Stimulated activated naive CD8-positive, alpha-beta T cell treated with anti-CD3 and anti-CD28 coated beads, Interleukin-15, amount 100 ng/mL, for 72 hours (primary cell): ENCODE measurements at regions not wholly inside any gene's neighbourhood (a gene's known extent, or its start where the extent isn't known, plus 50 kb on each side); places are given as distances from the start of the nearest gene placed in this dataset.
"Not testable (repeated sequence)": the region's sequence is repeated elsewhere in the genome, so short reads cannot be mapped to it uniquely, and the experiment has no call there.

Source experiments
- ATAC-seq: fragments of 150-1000 bp; cut with Tn5 transposase; 2 replicates; pipeline ENCODE4 v1.10.0; 2021; ENCODE audit warnings: mild to moderate bottlenecking, moderate library complexity
- DNase-seq, 2 donors: peaks; one replicate each; pipeline ENCODE4 v3.0.0; 2021 to 2022
- H3K27ac Mint-ChIP-seq, 2 donors: one replicate each; pipeline ENCODE4 v1.8.0; 2022; ENCODE audit warnings: mild to moderate bottlenecking in 2 of 2, mixed read lengths in 2 of 2, moderate library complexity in 2 of 2
- H3K27me3 Mint-ChIP-seq: one replicate; pipeline ENCODE4 v1.8.0; 2022; ENCODE audit warnings: mixed read lengths
- H3K4me1 Mint-ChIP-seq: one replicate; pipeline ENCODE4 v1.8.0; 2022; ENCODE audit warnings: mild to moderate bottlenecking, mixed read lengths
- H3K4me3 Mint-ChIP-seq, 2 donors: one replicate each; pipeline ENCODE4 v1.8.0; 2022; ENCODE audit warnings: mild to moderate bottlenecking in 2 of 2, mixed read lengths in 2 of 2, moderate library complexity in 1 of 2
- H3K9me3 Mint-ChIP-seq, 2 donors: one replicate each; pipeline ENCODE4 v1.8.0; 2022; ENCODE audit warnings: mixed read lengths in 2 of 2

GRCh38 chr7:149607683-149608082, 110.1 kb upstream of the ZNF746 start:
- no peak for DNase-seq
- Mint-ChIP-seq H3K27ac (no peak overlapping the region), H3K4me3 (no peak overlapping the region), H3K4me1 (peaks cover 32% of the 10 kb centered on the region), H3K27me3 (no peaks in the 10 kb centered on the region), H3K9me3 (no peaks in the 10 kb centered on the region)
- no peak for ATAC-seq

GRCh38 chr7:149606826-149607225, 109.2 kb upstream of the ZNF746 start:
- no peak for ATAC-seq
- Mint-ChIP-seq H3K27me3 (no peaks in the 10 kb centered on the region), H3K4me3 (no peak overlapping the region), H3K4me1 (peaks cover 32% of the 10 kb centered on the region), H3K9me3 (no peaks in the 10 kb centered on the region), H3K27ac (no peak overlapping the region)
- DNase-seq = no peak

GRCh38 chr7:149605696-149606095, 108.1 kb upstream of the ZNF746 start:
- peaks cover 43% of the 10 kb centered on the region for H3K4me1 Mint-ChIP-seq
- no peaks in the 10 kb centered on the region for H3K9me3 Mint-ChIP-seq
- H3K4me3 Mint-ChIP-seq = no peak overlapping the region
- peak overlapping the region in 1 of 2 donors; percentile 34 for H3K27ac Mint-ChIP-seq
- no peaks in the 10 kb centered on the region for H3K27me3 Mint-ChIP-seq
- ATAC-seq (no peak), DNase-seq (no peak)

- Mint-ChIP-seq H3K9me3 (no peaks in the 10 kb centered on the region), H3K4me1 (peaks cover 50% of the 10 kb centered on the region), H3K27ac (no peak overlapping the region), H3K4me3 (no peak overlapping the region), H3K27me3 (no peaks in the 10 kb centered on the region)
- DNase-seq (no peak), ATAC-seq (no peak)
These were observed 106.9 kb upstream of the ZNF746 start for GRCh38 chr7:149604521-149604920.

- not testable (repeated sequence) for H3K27me3 Mint-ChIP-seq, H3K9me3 Mint-ChIP-seq
- Mint-ChIP-seq H3K4me1 (peaks cover 61% of the 10 kb centered on the region), H3K4me3 (peak overlapping the region; percentile 52 to 68), H3K27ac (peak overlapping the region; percentile 16 to 84)
- DNase-seq (peak; percentile 53 to 72), ATAC-seq (peak; percentile 98)
These were observed 103.2 kb upstream of the ZNF746 start for GRCh38 chr7:149600669-149601330.

GRCh38 chr7:149599636-149600206, 102.1 kb upstream of the ZNF746 start:
- H3K27me3 Mint-ChIP-seq = no peaks in the 10 kb centered on the region
- peak overlapping the region; percentile 49 to 68 for H3K4me3 Mint-ChIP-seq
- ATAC-seq = no peak
- H3K4me1 Mint-ChIP-seq = peaks cover 59% of the 10 kb centered on the region
- H3K27ac Mint-ChIP-seq = peak overlapping the region; percentile 60 to 84
- H3K9me3 Mint-ChIP-seq = no peaks in the 10 kb centered on the region
- no peak for DNase-seq

GRCh38 chr7:149598721-149599308, 101.2 kb upstream of the ZNF746 start:
- no peak overlapping the region for H3K27ac Mint-ChIP-seq
- no peaks in the 10 kb centered on the region for H3K27me3 Mint-ChIP-seq
- peaks cover 61% of the 10 kb centered on the region for H3K4me1 Mint-ChIP-seq
- DNase-seq (peak in 1 of 2 donors; percentile 29), ATAC-seq (no peak)
- H3K9me3 Mint-ChIP-seq = no peaks in the 10 kb centered on the region
- no peak overlapping the region for H3K4me3 Mint-ChIP-seq

- H3K4me3 Mint-ChIP-seq, H3K27ac Mint-ChIP-seq, H3K27me3 Mint-ChIP-seq, DNase-seq, ATAC-seq, H3K9me3 Mint-ChIP-seq: not testable (repeated sequence)
- peaks cover 54% of the 10 kb centered on the region for H3K4me1 Mint-ChIP-seq
These were observed 100.2 kb upstream of the ZNF746 start for GRCh38 chr7:149597789-149598188.

- H3K27me3 Mint-ChIP-seq = no peaks in the 10 kb centered on the region
- H3K27ac Mint-ChIP-seq = peak overlapping the region in 1 of 2 donors; percentile 9
- H3K4me3 Mint-ChIP-seq = no peak overlapping the region
- peaks cover 40% of the 10 kb centered on the region for H3K4me1 Mint-ChIP-seq
- DNase-seq (no peak), ATAC-seq (no peak)
- H3K9me3 Mint-ChIP-seq = no peaks in the 10 kb centered on the region
These were observed 97.9 kb upstream of the ZNF746 start for GRCh38 chr7:149595541-149595940.

GRCh38 chr7:149595078-149595477, 97.5 kb upstream of the ZNF746 start:
- H3K4me1 Mint-ChIP-seq = peaks cover 35% of the 10 kb centered on the region
- H3K27me3 Mint-ChIP-seq = no peaks in the 10 kb centered on the region
- peak overlapping the region in 1 of 2 donors; percentile 35 for H3K27ac Mint-ChIP-seq
- no peak for ATAC-seq
- H3K4me3 Mint-ChIP-seq = no peak overlapping the region
- no peak for DNase-seq
- H3K9me3 Mint-ChIP-seq = no peaks in the 10 kb centered on the region

GRCh38 chr7:149588930-149589329, 91.3 kb upstream of the ZNF746 start:
- Mint-ChIP-seq H3K9me3 (no peaks in the 10 kb centered on the region), H3K4me1 (peaks cover 9% of the 10 kb centered on the region), H3K4me3 (no peak overlapping the region), H3K27ac (peak overlapping the region in 1 of 2 donors; percentile 35), H3K27me3 (no peaks in the 10 kb centered on the region)
- DNase-seq (no peak), ATAC-seq (no peak)

- ATAC-seq (no peak), DNase-seq (no peak)
- Mint-ChIP-seq H3K4me3 (no peak overlapping the region), H3K9me3 (peaks cover 0 to 6% of the 10 kb centered on the region in 2 donors), H3K4me1 (peaks cover 13% of the 10 kb centered on the region), H3K27me3 (no peaks in the 10 kb centered on the region), H3K27ac (no peak overlapping the region)
These were observed 89.3 kb upstream of the ZNF746 start for GRCh38 chr7:149586646-149587645.

GRCh38 chr7:149584530-149584929, 86.9 kb upstream of the ZNF746 start:
- H3K9me3 Mint-ChIP-seq = peaks cover 6 to 7% of the 10 kb centered on the region in 2 donors
- no peak overlapping the region for H3K4me3 Mint-ChIP-seq
- DNase-seq (no peak), ATAC-seq (no peak)
- H3K27me3 Mint-ChIP-seq = no peaks in the 10 kb centered on the region
- H3K4me1 Mint-ChIP-seq = peaks cover 19% of the 10 kb centered on the region
- H3K27ac Mint-ChIP-seq = peak overlapping the region in 1 of 2 donors; percentile 48

- no peak for DNase-seq
- Mint-ChIP-seq H3K27ac (no peak overlapping the region), H3K27me3 (no peaks in the 10 kb centered on the region), H3K4me3 (no peak overlapping the region), H3K4me1 (peaks cover 19% of the 10 kb centered on the region), H3K9me3 (peaks cover 6 to 7% of the 10 kb centered on the region in 2 donors)
- ATAC-seq = no peak
These were observed 86.4 kb upstream of the ZNF746 start for GRCh38 chr7:149584009-149584408.

GRCh38 chr7:149580328-149580727, 82.7 kb upstream of the ZNF746 start:
- H3K27me3 Mint-ChIP-seq = no peaks in the 10 kb centered on the region
- peak overlapping the region in 1 of 2 donors; percentile 96 for H3K27ac Mint-ChIP-seq
- ATAC-seq (no peak), DNase-seq (no peak)
- H3K4me3 Mint-ChIP-seq = peak overlapping the region in 1 of 2 donors; percentile 59
- peaks cover 19% of the 10 kb centered on the region for H3K4me1 Mint-ChIP-seq
- peaks cover 19 to 41% of the 10 kb centered on the region in 2 donors for H3K9me3 Mint-ChIP-seq
